ENCODE measurements at regions not wholly inside any gene's neighbourhood (a gene's known extent, or its start where the extent isn't known, plus 50 kb on each side); places are given as distances from the start of the nearest gene placed in this dataset.
"Not testable (repeated sequence)": the region's sequence is repeated elsewhere in the genome, so short reads cannot be mapped to it uniquely, and the experiment has no call there.

GRCh38 chr14:105917136-105917932 lies 391.0 kb downstream of the TMEM121 start:
- not testable (repeated sequence) for DNase-seq (ENCODE audit: low read depth)

- DNase-seq (ENCODE audit: low read depth) = no peak
Measured at GRCh38 chr14:105917933-105918436, 391.6 kb downstream of the TMEM121 start.

DNA sequence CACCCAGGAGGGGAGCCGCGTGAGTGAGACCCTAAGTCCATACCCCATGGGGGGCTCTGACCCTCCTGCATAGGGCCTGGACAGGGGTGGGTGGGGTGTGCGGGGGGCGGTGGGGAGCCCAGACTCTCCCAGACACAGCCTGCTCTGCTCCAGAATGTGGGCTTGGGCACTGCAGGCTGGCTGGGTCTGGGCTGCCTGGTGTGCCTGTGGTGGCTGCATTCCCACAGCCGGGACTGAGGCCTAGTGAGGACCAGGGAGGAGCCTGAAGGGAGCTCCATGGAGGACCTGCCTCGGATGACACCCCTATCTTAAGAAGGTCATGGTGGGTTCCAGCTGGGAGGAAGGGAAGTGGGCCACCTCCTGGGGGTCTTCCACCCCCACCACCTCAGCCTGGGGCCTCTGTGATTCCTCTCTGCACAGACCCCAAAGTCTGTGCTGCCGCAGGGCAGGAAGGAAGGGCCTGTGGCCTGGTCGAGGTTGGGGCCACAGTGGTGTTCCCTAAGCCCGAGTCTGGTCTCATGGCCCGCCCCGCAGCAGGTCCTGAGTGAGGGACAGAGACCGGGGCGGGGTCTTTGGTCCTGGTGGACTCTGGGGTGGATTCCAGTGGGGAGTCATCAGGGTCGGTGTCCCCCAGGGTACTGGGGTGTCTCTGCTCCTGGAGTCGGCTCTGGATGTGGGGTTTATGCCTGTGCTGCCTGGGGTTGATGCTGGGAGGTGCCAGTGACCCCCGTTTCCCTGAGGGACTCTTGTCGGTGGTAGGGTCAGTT lies 392.3 kb downstream of the TMEM121 start:
- no peak for DNase-seq (ENCODE audit: low read depth)

DNA sequence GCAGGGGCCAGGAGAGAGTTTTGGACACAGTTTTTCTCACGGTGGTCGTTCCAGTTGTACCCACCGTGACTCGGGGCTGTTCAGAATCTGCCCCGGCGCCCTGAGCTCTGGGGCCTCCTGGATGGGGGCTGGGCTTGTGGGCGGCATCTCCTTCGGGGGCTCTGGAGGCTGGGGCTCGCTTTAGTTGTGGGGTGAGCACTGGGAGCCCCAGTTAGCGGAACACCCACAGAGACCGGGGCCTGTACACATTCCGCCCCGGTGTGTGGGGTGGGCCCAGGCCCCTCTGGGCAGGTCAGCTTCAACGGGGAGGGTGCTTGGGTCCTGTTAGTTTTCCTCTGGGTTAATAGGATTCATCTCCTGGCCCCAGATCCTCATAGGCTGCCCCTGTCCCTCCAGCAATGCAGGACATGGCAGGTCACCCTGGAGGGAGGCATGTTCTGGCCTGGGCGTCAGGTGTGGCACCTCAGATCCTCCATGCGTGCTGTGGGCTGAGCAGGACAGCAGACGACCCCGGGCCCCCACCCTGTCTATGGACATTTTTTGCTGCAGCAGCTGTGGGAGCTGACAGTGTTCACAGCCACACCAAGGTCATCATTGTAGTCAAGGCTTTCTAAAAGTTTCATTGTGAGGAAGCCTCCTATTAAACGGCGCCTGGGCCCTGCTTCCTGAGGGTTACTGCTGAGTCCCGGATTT lies 393.2 kb downstream of the TMEM121 start:
- DNase-seq (ENCODE audit: low read depth) = no peak

- not testable (repeated sequence) for DNase-seq (ENCODE audit: low read depth)
Measured at GRCh38 chr14:105920151-105920700, 393.8 kb downstream of the TMEM121 start.

GRCh38 chr14:105920803-105921755 lies 394.7 kb downstream of the TMEM121 start:
- DNase-seq (ENCODE audit: low read depth) = not testable (repeated sequence)

- not testable (repeated sequence) for DNase-seq (ENCODE audit: low read depth)
Measured at GRCh38 chr14:105921781-105922180, 395.4 kb downstream of the TMEM121 start.

- DNase-seq (ENCODE audit: low read depth) = not testable (repeated sequence)
Measured at GRCh38 chr14:105923520-105924191, 397.3 kb downstream of the TMEM121 start.

DNA sequence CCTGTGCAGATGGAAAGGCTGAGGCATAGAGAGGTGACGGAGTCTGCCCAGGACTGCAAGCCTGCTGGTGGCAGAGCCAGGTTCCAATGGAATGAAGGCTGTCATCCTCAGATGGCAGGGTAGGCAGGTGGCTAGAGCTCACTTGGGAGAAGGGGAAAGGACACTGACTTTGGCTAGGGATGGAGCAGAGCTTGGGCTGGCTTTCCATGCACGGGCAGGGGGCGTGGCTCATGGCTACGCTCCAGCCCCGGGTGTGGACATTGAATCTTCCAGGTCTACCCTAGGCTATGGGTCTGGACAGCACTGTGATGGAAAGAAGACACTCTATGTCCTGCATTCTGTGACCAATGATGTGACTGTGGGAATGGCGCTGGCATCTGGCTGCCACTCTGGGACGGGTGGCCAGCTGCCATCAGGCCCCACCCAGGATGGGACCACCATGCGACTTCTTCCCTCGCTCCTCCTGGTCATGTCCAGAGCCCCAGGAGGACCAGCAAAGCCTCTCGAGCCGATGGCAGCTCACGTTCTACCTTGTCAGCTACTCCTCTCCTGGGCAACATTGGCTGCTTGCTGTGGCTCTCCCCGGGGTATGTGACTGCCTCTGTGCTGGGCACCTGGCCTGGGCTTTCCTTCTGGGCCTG lies 398.7 kb downstream of the TMEM121 start:
- no peak for DNase-seq (ENCODE audit: low read depth)

DNA sequence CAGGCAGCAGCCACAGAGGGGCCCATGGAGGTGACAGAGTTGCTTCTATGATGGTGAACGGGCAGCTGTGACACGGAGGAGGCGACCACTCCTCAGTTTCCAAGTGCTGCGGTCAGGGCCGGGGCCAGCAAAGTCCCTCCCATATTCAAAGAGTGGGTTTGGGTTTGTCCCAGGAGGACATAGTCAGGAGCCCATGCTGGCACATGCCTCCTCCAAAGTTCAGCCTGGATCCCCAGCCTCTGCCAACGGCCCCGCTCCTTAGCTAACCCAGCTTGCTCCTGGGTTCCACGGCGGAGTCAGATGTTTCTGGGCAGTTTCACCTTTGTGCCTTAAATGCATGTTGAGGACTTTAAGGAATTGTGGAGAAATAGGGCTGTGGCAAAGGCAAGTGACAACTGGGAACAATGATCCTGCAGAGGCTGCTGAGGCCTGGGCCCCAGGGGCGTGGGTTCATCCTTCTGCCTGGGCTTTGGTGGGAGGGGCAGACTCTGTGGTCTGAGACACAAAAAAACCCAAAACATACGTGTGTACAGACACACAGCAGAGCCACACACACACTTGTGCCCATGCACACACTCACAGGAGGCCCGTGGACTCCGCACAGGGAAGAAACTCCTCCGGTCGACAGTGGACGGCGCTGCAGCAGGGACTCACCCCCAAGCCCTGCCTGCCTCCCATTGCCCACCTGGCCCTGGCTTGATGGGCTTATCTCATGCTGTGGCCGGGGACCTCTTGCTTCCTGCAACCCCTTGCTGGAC lies 399.4 kb downstream of the TMEM121 start:
- no peak for DNase-seq (ENCODE audit: low read depth)

GRCh38 chr14:105926373-105927095 lies 400.2 kb downstream of the TMEM121 start:
- no peak for DNase-seq (ENCODE audit: low read depth)

- no peak for DNase-seq (ENCODE audit: low read depth)
Measured at GRCh38 chr14:105927096-105928060, 401.0 kb downstream of the TMEM121 start.

GRCh38 chr14:105928171-105929111 lies 402.1 kb downstream of the TMEM121 start:
- DNase-seq (ENCODE audit: low read depth) = not testable (repeated sequence)

DNA sequence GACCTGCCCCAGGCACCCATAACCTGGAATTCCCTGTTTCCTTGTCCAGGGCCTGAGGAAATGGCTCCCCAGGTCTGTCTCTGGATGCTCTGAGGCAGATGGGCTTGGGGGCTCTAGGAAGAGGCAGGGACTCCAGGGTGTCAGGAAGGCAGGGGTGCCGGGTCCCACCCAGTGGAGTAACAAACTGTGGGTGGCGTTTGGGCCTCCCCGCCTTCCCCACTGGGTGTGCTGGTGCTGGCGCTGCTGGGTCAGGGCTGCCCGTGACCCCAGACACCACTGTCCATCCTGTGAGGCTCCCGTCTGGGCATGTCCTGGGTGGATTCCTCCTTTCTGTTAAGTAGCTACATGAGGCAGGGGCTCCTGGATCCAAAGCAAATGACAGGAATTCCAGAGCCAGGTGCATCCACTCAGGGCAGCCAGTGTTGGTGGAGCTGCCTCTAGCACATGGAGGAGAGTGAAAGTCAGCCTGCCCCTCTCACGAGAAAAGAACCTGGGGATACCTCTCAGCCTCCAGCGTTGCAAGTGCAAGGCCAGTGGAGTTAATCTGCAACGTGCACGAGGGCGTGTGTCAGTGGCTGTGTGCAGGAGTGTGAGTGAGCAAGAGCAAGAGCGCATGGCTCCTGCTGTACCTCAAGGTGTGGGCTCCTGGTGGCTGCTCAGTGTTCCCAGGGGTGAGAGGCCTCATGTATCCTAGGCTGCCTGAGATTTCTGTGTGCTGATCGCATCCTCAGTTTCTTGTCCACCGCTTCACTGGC lies 403.1 kb downstream of the TMEM121 start:
- DNase-seq (ENCODE audit: low read depth) = no peak

GRCh38 chr14:105930572-105930971 lies 404.2 kb downstream of the TMEM121 start:
- DNase-seq (ENCODE audit: low read depth) = no peak
